NOMO-1 treated with dmso at 0.1 percent for 144 hours (cell line): ENCODE measurements at regions not wholly inside any gene's neighbourhood (a gene's known extent, or its start where the extent isn't known, plus 50 kb on each side); places are given as distances from the start of the nearest gene placed in this dataset.

Experiments used
- DNase-seq: peaks from one replicate; lab custom pipeline; 2025; ENCODE audit not compliant: unreplicated experiment; lab: John Stamatoyannopoulos, UW

GRCh38 chr18:34077599-34077998 lies 147.1 kb downstream of the NOL4 start:
- no peak for DNase-seq

GRCh38 chr18:34075963-34076860 lies 148.5 kb downstream of the NOL4 start:
- no peak for DNase-seq

- DNase-seq: no peak
These were observed 163.5 kb downstream of the NOL4 start for GRCh38 chr18:34061226-34061625.

- no peak for DNase-seq
These were observed 169.5 kb downstream of the NOL4 start for GRCh38 chr18:34055227-34055626.

GRCh38 chr18:34050661-34051060 lies 174.1 kb downstream of the NOL4 start:
- no peak for DNase-seq

- DNase-seq: no peak
These were observed 175.2 kb downstream of the NOL4 start for GRCh38 chr18:34049511-34049910.

- no peak for DNase-seq
These were observed 176.3 kb downstream of the NOL4 start for GRCh38 chr18:34048423-34048822.

GRCh38 chr18:34042423-34043146 lies 182.1 kb downstream of the NOL4 start:
- DNase-seq: no peak

GRCh38 chr18:34039611-34040010 lies 185.1 kb downstream of the NOL4 start:
- DNase-seq: no peak

- DNase-seq: no peak
These were observed 185.5 kb downstream of the NOL4 start for GRCh38 chr18:34039201-34039600.

- DNase-seq: no peak
These were observed 186.6 kb downstream of the NOL4 start for GRCh38 chr18:34038086-34038485.

- DNase-seq: no peak
These were observed 190.7 kb downstream of the NOL4 start for GRCh38 chr18:34033968-34034367.

GRCh38 chr18:34031810-34032209 lies 192.9 kb downstream of the NOL4 start:
- DNase-seq: no peak

GRCh38 chr18:34028324-34028723 lies 196.4 kb downstream of the NOL4 start:
- no peak for DNase-seq

- DNase-seq: no peak
These were observed 199.4 kb downstream of the NOL4 start for GRCh38 chr18:34025191-34025801.

GRCh38 chr18:34023471-34023870 lies 201.2 kb downstream of the NOL4 start:
- DNase-seq: no peak

GRCh38 chr18:34018336-34018735 lies 206.4 kb downstream of the NOL4 start:
- DNase-seq: no peak

- no peak for DNase-seq
These were observed 221.0 kb downstream of the NOL4 start for GRCh38 chr18:34003687-34004086.

- DNase-seq: no peak
These were observed 222.6 kb downstream of the NOL4 start for GRCh38 chr18:34002130-34002529.

GRCh38 chr18:34001376-34001775 lies 223.3 kb downstream of the NOL4 start:
- DNase-seq: no peak

GRCh38 chr18:33987206-33987605 lies 237.5 kb downstream of the NOL4 start:
- no peak for DNase-seq

GRCh38 chr18:33983126-33983525 lies 241.6 kb downstream of the NOL4 start:
- no peak for DNase-seq
